ENCODE measurements at regions not wholly inside any gene's neighbourhood (a gene's known extent, or its start where the extent isn't known, plus 50 kb on each side); places are given as distances from the start of the nearest gene placed in this dataset.
A peak's percentile ranks its signal among the peaks of the same experiment; 100 is the strongest.

DNA sequence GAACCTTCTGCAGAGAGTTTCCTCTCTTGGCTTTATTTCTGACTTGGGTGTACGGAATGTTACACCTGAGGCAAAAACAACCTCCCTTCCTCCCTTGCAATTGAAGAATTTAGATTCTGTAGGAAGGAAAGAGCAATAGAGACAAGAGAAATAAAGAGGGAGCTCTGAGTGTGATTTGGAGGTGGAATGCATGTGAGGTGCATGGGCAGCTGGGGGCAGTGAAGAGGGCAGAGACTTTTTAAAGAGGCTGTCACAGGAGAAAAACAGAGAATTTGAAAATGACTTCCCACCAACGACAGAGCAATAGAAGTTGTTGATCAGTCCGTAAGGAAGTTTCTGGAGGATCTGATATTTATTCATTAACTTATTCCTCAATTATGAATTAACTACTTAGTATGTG is 172.0 kb upstream of the B3GALT2 start:
- TF ChIP-seq CTCF (IDR thresholded peaks at IDR 0.05), result peak; percentile 39
- no peak for TF ChIP-seq EZH2phosphoT487 (IDR thresholded peaks at IDR 0.05)
- no peak for TF ChIP-seq EZH2 (IDR thresholded peaks at IDR 0.05)

Measured in neural progenitor cell (in vitro differentiated cells).